GM20000 (cell line): ENCODE measurements at regions not wholly inside any gene's neighbourhood (a gene's known extent, or its start where the extent isn't known, plus 50 kb on each side); places are given as distances from the start of the nearest gene placed in this dataset.

Experiments
- DNase-seq: peaks from one replicate; pipeline ENCODE4 v3.0.0; 2012; ENCODE audit warnings: low spot score
- CTCF ChIP-seq: IDR thresholded peaks from 2 replicates; pipeline ENCODE4 v1.5.1; 2012; ENCODE audit warnings: mild to moderate bottlenecking, control low read depth; ENCODE audit errors: extremely low read depth, missing control alignments

DNA sequence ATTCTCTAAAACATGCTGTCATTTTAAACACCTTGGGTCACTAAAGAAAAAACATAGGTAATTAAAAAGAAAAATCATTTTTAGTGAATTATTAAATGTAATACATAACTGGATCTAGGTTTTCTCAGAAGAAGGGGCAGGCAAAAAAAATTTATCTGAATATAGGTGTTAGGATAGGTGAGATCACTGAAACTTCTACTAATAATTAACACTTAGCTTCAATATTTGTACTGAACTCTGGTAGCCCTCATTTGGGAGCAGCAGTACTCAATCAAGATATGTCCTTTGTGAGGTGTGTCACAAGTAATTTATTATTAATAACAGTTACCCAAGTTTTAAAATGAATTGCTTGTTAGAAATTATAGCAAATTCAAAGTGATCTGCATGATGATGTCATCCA is 103.6 kb downstream of the ATP23 start:
- no peak for TF ChIP-seq CTCF
- DNase-seq = no peak

DNA sequence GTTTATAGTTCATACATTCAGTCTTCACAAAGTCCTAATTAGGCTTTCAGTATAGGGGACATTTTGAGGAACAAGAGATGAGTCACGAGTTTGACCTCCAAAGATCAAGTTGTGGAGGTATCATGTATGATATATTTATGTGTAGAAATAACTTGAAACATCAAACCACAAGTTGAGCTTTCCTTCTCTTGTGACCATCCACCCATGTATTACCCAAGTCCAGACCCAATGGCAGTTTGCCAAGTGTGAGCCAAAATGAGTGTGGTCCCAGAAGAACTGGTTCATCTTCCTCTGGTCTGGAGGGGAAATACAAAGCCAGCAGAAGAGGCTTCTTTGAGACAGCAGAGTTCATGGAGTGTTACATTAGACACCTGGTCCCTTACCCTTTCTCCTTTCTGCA is 104.9 kb downstream of the ATP23 start:
- no peak for TF ChIP-seq CTCF
- no peak for DNase-seq

- DNase-seq = no peak
Observed at GRCh38 chr12:58051378-58051777, 110.0 kb downstream of the ATP23 start.

DNA sequence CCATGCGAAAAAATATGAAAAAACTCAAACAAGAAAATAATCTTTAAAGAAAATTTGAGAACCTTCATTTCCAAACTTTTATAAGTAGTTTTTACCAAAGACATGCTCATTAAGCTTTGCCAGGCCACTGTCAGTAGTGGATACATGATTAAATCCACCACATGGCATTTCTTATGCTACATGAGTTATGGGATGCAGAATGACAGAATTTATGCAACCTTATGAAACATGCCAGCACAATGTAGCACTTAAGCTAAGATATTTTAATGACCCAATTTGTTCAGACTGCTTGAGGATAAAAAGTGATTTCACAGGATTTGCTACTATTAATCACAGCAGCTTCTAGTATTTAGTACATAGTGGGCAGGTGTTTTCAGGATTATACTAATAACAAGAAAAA is 123.3 kb downstream of the ATP23 start:
- no peak for DNase-seq
- no peak for TF ChIP-seq CTCF

More at GRCh38 chr12:58051378-58051777, 110.0 kb downstream of the ATP23 start:
- no peak for TF ChIP-seq CTCF

DNA sequence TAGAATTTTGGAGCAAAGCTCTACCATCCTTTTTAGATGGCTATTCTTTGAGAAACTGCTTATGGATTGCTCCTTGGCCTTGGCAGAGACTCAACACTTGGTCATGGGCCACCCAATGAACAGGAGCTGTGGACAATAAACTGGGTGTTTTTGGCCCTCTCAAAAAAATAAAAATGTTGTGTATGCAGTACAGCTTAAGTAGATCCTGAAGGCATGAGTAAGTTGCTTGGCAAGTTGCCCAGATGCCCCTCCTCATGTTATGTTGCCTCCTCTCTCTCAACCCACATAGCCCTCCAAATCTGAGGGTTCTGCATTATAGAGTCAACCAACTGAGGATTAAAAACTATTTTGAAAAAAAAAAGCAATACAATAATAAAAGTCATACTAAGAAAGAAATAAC is 124.9 kb downstream of the ATP23 start:
- TF ChIP-seq CTCF = no peak
- no peak for DNase-seq

GRCh38 chr12:58067610-58068387 is 126.4 kb downstream of the ATP23 start:
- DNase-seq = no peak
- no peak for TF ChIP-seq CTCF

DNA sequence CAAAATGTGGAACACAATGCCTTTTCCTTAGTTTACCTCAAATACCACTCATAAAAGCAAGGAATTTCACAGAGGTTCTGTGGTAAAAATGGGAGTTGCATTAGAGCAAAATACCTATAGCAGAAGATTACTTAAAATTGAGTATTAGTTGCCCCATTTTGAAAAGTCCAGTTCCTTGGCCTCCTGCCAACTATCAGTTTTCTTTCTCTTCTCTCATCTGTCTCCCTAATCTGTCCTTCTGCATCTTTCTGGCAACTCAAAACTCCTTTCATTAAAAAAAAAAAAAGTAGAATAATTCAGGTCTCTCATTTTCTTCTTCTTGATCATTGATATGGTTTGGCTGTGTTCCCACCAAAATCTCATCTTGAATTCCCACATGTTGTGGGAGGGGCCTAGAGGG is 127.3 kb downstream of the ATP23 start:
- no peak for TF ChIP-seq CTCF
- DNase-seq = no peak
